IMR-90 (cell line): ENCODE measurements at regions not wholly inside any gene's neighbourhood (a gene's known extent, or its start where the extent isn't known, plus 50 kb on each side); places are given as distances from the start of the nearest gene placed in this dataset.
"Not testable (repeated sequence)": the region's sequence is repeated elsewhere in the genome, so short reads cannot be mapped to it uniquely, and the experiment has no call there.

Source experiments
- ATAC-seq: fragments of 200-7000 bp; cut with Tn5 transposase; 2 replicates; pipeline ENCODE4 v1.9.1; 2020; ENCODE audit warnings: low read depth, mild to moderate bottlenecking, moderate library complexity
- BruUV-seq: library from RNA; stranded (reverse); fragments of 400-500 nt; replicated peaks from 2 replicates; lab custom pipeline; 2021; lab: Mats Ljungman, UMichigan
- CTCF ChIA-PET: fragments of 300-600 bp; formaldehyde crosslinking; extraction: SDS; loops from one replicate; lab custom pipeline; 2021; ENCODE audit warnings: antibody characterized with exemption; lab: Yijun Ruan, JAX
- POLR2A ChIA-PET: fragments of 300-600 bp; sonication (Branson Sonifier 250); formaldehyde crosslinking; loops from one replicate; lab custom pipeline; 2022; ENCODE audit warnings: antibody characterized with exemption; ENCODE audit not compliant: unreplicated experiment; lab: Charles Lee
- DNase-seq: peaks from one replicate; pipeline ENCODE4 v3.0.0; 2013
- H2AFZ ChIP-seq: replicated peaks from 2 replicates; pipeline ENCODE3; 2013; ENCODE audit warnings: low read length, mild to moderate bottlenecking; ENCODE audit not compliant: poor library complexity
- H2AK5ac ChIP-seq: 2 replicates; pipeline ENCODE4 v1.6.1; 2013; ENCODE audit warnings: low read depth, low read length, inconsistent platforms
- H2AK9ac ChIP-seq: replicated peaks from 2 replicates; pipeline ENCODE3; 2013; ENCODE audit warnings: mild to moderate bottlenecking, low read depth, low read length, moderate library complexity; ENCODE audit not compliant: poor library complexity
- H2BK120ac ChIP-seq: 2 replicates; pipeline ENCODE4 v1.6.1; 2013; ENCODE audit warnings: low read depth, low read length, inconsistent platforms
- H2BK15ac ChIP-seq: 3 replicates; pipeline ENCODE4 v1.6.1; 2013; ENCODE audit warnings: low read depth, low read length, inconsistent platforms
- H2BK20ac ChIP-seq: 2 replicates; pipeline ENCODE4 v1.6.1; 2013; ENCODE audit warnings: low read depth, mild to moderate bottlenecking, inconsistent platforms, low read length, moderate library complexity
- H2BK5ac ChIP-seq: 2 replicates; pipeline ENCODE4 v1.6.1; 2013; ENCODE audit warnings: mild to moderate bottlenecking, low read depth, low read length, inconsistent platforms; ENCODE audit not compliant: poor library complexity, severe bottlenecking
- H3K14ac ChIP-seq: replicated peaks from 2 replicates; pipeline ENCODE4 v1.6.1; 2013; ENCODE audit warnings: low read depth, low read length, inconsistent platforms
- H3K18ac ChIP-seq: 2 replicates; pipeline ENCODE4 v1.6.1; 2013; ENCODE audit warnings: low read depth, low read length, control low read depth
- H3K23ac ChIP-seq: 2 replicates; pipeline ENCODE4 v1.6.1; 2013; ENCODE audit warnings: low read depth, low read length, inconsistent platforms
- H3K27ac ChIP-seq: 2 replicates; pipeline ENCODE4 v1.5.1; 2013; ENCODE audit warnings: mild to moderate bottlenecking, control low read depth, low read length; ENCODE audit not compliant: insufficient read depth
- H3K27me3 ChIP-seq: 2 replicates; pipeline ENCODE4 v1.6.1; 2013; ENCODE audit warnings: low read length; ENCODE audit not compliant: control insufficient read depth, insufficient read depth
- H3K36me3 ChIP-seq: 2 replicates; pipeline ENCODE4 v1.6.1; 2013; ENCODE audit warnings: low read length, mixed read lengths; ENCODE audit not compliant: control insufficient read depth, insufficient read depth
- H3K4ac ChIP-seq: 2 replicates; pipeline ENCODE4 v1.6.1; 2013; ENCODE audit warnings: low read depth, low read length, inconsistent platforms
- H3K4me1 ChIP-seq: 2 replicates; pipeline ENCODE4 v1.6.1; 2013; ENCODE audit warnings: low read length, mixed read lengths; ENCODE audit not compliant: control insufficient read depth, insufficient read depth
- H3K4me2 ChIP-seq: 2 replicates; pipeline ENCODE4 v1.6.1; 2013; ENCODE audit warnings: low read depth, mild to moderate bottlenecking, control low read depth, low read length, moderate library complexity
- H3K4me3 ChIP-seq: 2 replicates; pipeline ENCODE4 v1.5.1; 2013; ENCODE audit warnings: low read depth, mild to moderate bottlenecking, control low read depth, low read length, moderate library complexity; ENCODE audit not compliant: insufficient read depth
- H3K56ac ChIP-seq: 2 replicates; pipeline ENCODE4 v1.6.1; 2013; ENCODE audit warnings: low read length, inconsistent platforms; ENCODE audit not compliant: insufficient read depth; ENCODE audit errors: extremely low read depth
- H3K79me1 ChIP-seq, 2 experiments: 2 replicates each; pipeline ENCODE4 v1.6.1; 2013; ENCODE audit warnings: low read length in 2 of 2, inconsistent platforms in 1 of 2, low read depth in 1 of 2
- H3K9ac ChIP-seq: 2 replicates; pipeline ENCODE4 v1.6.1; 2013; ENCODE audit warnings: low read depth, low read length, control low read depth
- H3K9me1 ChIP-seq: 2 replicates; pipeline ENCODE4 v1.6.1; 2013; ENCODE audit warnings: low read length, inconsistent platforms; ENCODE audit not compliant: insufficient read depth
- H3K9me3 ChIP-seq: 2 replicates; pipeline ENCODE4 v1.6.1; 2013; ENCODE audit warnings: low read length; ENCODE audit not compliant: control insufficient read depth, insufficient read depth
- H4K20me1 ChIP-seq: 2 replicates; pipeline ENCODE4 v1.6.1; 2013; ENCODE audit warnings: low read length, inconsistent platforms; ENCODE audit not compliant: insufficient read depth
- H4K5ac ChIP-seq: 2 replicates; pipeline ENCODE4 v1.6.1; 2013; ENCODE audit warnings: mild to moderate bottlenecking, low read depth, low read length, control low read depth
- H4K8ac ChIP-seq, 2 experiments: 2 replicates each; pipeline ENCODE4 v1.6.1; 2013; ENCODE audit warnings: low read depth in 2 of 2, low read length in 2 of 2, control low read depth in 1 of 2, inconsistent platforms in 1 of 2
- H4K91ac ChIP-seq: 2 replicates; pipeline ENCODE4 v1.6.1; 2013; ENCODE audit warnings: low read depth, low read length, inconsistent platforms; ENCODE audit not compliant: insufficient read depth
- WGBS, 2 experiments: methylation state at CpG; one replicate each; pipeline versions ENCODE4 v1.1.5 to v1.1.7; 2013; ENCODE audit warnings: missing lambda C conversion rate in 2 of 2; ENCODE audit not compliant: insufficient read length in 1 of 2; ENCODE audit errors: extremely low coverage in 2 of 2; 5-methylcytosine and 5-hydroxymethylcytosine counted together
- dilution Hi-C: fragments of 300-500 bp; cut with HindIII; formaldehyde crosslinking; loops from one replicate; pipeline ENCODE4 v1.14.3; 2018; ENCODE audit warnings: low sequenced_read_pairs; ENCODE audit not compliant: unreplicated experiment
- in situ Hi-C: fragments of 300-500 bp; cut with MboI; formaldehyde crosslinking; loops from 3 replicates; pipeline ENCODE4 v1.14.3; 2019; ENCODE audit warnings: low sequenced_read_pairs, inconsistent platforms, mixed read lengths
- intact Hi-C: fragments of 100-400 bp; cut with micrococcal nuclease; formaldehyde crosslinking; loops from 2 replicates; pipeline ENCODE4 v1.10.0; 2022

GRCh38 chr15:30196769-30197168, 61.9 kb downstream of the GOLGA8T start:
- H3K56ac ChIP-seq, H3K27ac ChIP-seq, H3K9ac ChIP-seq, H3K79me1 ChIP-seq, dilution Hi-C loops, H2AK9ac ChIP-seq, H2AK5ac ChIP-seq, CTCF ChIA-PET, H4K5ac ChIP-seq, in situ Hi-C loops, H2BK20ac ChIP-seq, H3K23ac ChIP-seq, H3K4me2 ChIP-seq, H3K4ac ChIP-seq, BruUV-seq, H3K36me3 ChIP-seq, H4K20me1 ChIP-seq, H2BK120ac ChIP-seq, H3K14ac ChIP-seq, H3K9me1 ChIP-seq, H3K9me3 ChIP-seq, H4K91ac ChIP-seq, H2BK15ac ChIP-seq, H4K8ac ChIP-seq, DNase-seq, H3K4me1 ChIP-seq, intact Hi-C loops, H3K27me3 ChIP-seq, H2AFZ ChIP-seq, POLR2A ChIA-PET, H3K18ac ChIP-seq, H3K4me3 ChIP-seq, ATAC-seq, H2BK5ac ChIP-seq: not testable (repeated sequence)
- no CpG with 5 or more reads among the region's 12 CpGs for WGBS, 2 experiments

- BruUV-seq, H3K4me3 ChIP-seq, H3K27me3 ChIP-seq, H3K9ac ChIP-seq, POLR2A ChIA-PET, H4K20me1 ChIP-seq, dilution Hi-C loops, intact Hi-C loops, H3K79me1 ChIP-seq, H3K4ac ChIP-seq, H2BK120ac ChIP-seq, in situ Hi-C loops, H2BK20ac ChIP-seq, H3K9me3 ChIP-seq, H3K4me1 ChIP-seq, H3K4me2 ChIP-seq, H2AK9ac ChIP-seq, H2AFZ ChIP-seq, H3K36me3 ChIP-seq, ATAC-seq, H4K91ac ChIP-seq, H4K5ac ChIP-seq, H2BK15ac ChIP-seq, H3K56ac ChIP-seq, H3K18ac ChIP-seq, H4K8ac ChIP-seq, H2AK5ac ChIP-seq, DNase-seq, H2BK5ac ChIP-seq, H3K9me1 ChIP-seq, CTCF ChIA-PET, H3K23ac ChIP-seq, H3K27ac ChIP-seq, H3K14ac ChIP-seq: not testable (repeated sequence)
- WGBS, 2 experiments: no CpG with 5 or more reads among the region's 4 CpGs
These were observed 66.7 kb downstream of the GOLGA8T start for GRCh38 chr15:30201517-30201916.
